ENCODE measurements at regions not wholly inside any gene's neighbourhood (a gene's known extent, or its start where the extent isn't known, plus 50 kb on each side); places are given as distances from the start of the nearest gene placed in this dataset.

- TF ChIP-seq CTCF (IDR thresholded peaks at IDR 0.05) = no peak
- no peak for TF ChIP-seq POLR2A (IDR thresholded peaks at IDR 0.05)
These were observed 68.3 kb upstream of the WDR17 start for GRCh38 chr4:175997291-175997690.
